GM19468 (cell line): ENCODE measurements at regions not wholly inside any gene's neighbourhood (a gene's known extent, or its start where the extent isn't known, plus 50 kb on each side); places are given as distances from the start of the nearest gene placed in this dataset.
"Not testable (repeated sequence)": the region's sequence is repeated elsewhere in the genome, so short reads cannot be mapped to it uniquely, and the experiment has no call there.

Experiments
- ATAC-seq: cut with Tn5 transposase; IDR thresholded peaks from one replicate; pipeline ENCODE4 v1.9.1; 2021; ENCODE audit warnings: mild to moderate bottlenecking, moderate library complexity, moderate number of reproducible peaks; ENCODE audit not compliant: unreplicated experiment; ENCODE audit errors: extremely low read depth

DNA sequence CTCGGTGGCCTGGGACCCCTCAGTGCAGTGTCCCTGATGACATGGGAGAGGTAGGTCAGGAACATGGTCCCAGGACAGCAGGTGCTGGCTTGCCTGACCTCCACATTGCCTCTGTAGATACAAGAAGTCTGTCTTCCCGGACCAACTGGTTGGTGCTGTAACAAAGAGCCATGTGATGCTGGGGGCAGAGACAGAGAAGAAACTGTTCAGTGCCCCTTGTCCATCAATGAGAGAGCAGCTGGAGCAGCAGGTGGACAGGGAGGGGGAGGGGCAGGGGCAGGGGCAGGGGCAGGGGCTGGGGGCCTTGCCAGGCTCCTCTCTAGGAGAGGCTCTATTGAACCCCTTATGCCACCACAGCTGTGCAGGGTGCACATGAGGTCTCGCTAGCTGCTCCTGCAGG is 191.8 kb downstream of the KLRB1 start:
- ATAC-seq: not testable (repeated sequence)

- not testable (repeated sequence) for ATAC-seq
Measured at GRCh38 chr12:9413862-9414261, 193.9 kb downstream of the KLRB1 start.

- ATAC-seq: not testable (repeated sequence)
Measured at GRCh38 chr12:9412459-9412858, 195.3 kb downstream of the KLRB1 start.

GRCh38 chr12:9411616-9412268 is 196.0 kb downstream of the KLRB1 start:
- not testable (repeated sequence) for ATAC-seq

DNA sequence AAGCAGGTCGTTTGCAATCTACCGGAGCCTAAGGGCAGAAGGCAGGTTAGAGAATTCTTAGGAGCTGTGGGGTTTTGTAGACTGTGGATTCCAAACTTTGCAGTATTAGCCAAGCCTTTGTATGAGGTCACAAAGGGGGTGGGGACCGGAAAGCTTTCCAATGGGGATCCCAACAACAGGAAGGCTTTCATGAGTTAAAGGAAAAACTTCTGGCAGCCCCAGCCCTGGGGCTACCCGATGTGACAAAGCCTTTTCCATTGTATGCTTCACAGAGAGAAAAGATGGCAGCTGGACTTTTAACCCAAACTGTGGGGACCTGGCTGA is 199.2 kb upstream of the PZP start:
- not testable (repeated sequence) for ATAC-seq

DNA sequence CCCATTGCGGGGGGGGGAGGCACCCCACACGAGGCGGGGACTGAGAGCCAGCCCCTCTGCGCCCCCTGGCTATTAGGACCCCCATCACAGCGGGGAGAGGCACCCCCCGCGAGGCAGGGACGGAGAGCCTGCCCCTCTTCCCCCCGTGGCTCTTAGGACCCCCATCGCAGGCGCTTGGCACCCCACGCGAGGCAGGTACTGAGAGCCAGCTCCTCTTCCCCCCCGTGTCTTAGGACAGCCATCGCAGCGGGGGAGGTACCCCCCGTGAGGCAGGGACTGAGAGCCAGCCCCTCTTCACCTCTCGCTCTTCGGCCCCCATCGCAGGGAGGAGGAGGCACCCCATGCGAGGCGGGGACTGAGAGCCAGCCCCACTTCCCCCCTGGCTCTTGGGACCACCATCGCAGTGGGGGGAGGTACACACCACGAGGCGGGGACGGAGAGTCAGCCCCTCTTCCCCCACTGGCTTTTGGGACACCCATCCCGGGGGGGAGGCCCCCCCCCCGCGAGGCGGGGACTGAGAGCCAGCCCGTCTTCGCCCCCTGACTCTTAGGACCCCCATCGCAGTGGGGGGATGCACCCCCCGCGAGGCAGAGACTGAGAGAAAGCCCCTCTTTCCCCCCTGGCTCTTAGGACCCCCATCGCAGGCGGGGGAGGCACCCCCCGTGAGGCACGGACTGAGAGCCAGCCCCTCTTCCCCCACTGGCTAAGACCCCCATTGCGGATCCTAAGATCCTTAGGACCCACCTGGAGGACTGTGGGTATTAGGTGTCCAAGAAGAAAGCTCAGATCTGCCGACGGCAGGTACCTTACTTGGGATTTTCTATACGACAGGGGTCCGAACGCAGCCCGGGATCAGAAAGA is 198.6 kb upstream of the PZP start:
- no peak for ATAC-seq

DNA sequence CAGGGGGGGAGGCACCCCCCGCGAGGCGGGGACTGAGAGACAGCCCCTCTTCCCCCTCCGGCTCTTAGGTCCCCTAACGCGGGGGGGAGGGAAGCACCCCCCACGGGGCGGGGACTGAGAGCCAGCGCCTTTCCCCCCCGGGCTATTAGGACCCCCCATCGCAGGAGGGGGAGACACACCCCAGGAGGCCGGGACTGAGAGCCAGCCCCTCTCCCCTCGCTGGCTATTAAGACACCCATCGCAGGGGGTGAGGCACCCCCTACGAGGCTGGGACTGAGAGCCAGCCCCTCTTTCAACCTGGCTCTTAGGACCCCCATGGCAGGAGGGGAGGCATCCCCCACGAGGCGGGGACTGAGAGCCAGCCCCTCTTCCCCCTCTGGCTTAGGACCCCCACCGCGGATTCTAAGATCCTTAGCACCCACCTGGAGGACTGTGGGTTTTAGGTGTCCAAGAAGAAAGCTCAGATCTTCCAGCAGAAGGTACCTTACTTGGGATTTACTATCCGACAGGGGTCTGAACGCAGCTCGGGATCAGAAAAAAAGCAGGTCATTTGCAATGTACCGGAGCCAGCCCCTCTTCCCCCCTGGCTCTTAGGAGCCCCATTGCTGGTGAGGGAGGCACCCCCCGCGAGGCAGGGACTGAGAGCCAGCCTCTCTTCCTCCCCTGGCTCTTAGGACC is 197.8 kb upstream of the PZP start:
- no peak for ATAC-seq

DNA sequence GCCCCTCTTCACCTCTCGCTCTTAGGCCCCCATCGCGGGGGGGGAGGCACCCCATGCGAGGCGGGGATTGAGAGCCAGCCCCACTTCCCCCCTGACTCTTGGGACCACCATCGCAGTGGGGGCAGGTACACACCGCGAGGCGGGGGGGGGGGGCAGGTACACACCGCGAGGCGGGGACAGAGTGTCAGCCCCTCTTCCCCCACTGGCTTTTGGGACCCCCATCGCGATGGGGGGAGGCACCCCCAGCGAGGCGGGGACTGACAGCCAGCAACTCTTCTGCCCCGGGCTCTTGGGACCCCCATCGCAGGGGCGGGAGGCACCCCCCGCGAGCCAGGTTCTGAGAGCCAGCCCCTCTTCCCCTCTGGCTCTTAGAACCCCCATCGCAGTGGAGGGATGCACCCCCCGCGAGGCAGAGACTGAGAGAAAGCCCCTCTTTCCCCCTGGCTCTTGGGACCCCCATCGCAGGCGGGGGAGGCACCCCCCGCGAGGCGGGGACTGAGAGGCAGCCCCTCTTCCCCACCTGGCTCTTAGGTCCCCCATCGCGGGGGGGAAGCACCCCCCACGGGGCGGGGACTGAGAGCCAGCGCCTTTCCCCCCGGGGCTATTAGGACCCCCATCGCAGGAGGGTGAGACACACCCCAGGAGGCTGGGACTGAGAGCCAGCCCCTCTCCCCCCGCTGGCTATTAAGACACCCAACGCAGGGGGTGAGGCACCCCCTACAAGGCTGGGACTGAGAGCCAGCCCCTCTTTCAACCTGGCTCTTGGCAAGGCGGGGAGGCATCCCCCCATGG is 196.5 kb upstream of the PZP start:
- ATAC-seq: no peak

- ATAC-seq: no peak
Measured at GRCh38 chr12:9404031-9404430, 195.8 kb upstream of the PZP start.

GRCh38 chr12:9402432-9403040 is 194.3 kb upstream of the PZP start:
- ATAC-seq: not testable (repeated sequence)

DNA sequence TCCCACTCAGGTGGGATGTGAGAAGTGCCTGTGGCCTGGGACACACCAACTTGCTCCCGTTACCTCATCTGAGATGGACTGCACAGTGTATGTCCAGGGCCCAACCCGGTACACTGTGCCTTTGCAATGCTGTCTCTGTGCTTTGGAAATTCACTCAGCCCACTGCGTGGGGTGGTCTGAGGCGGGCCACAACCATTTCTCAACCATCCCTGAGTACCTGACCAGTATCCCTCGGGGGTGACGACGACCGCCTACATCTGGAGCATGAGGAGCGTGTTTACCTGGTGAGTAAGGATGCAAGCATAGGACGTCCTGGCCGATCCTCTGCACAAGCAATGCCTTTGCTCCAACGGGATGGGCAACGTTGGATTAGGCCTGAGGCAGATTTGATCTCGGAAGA is 188.2 kb upstream of the PZP start:
- not testable (repeated sequence) for ATAC-seq

- not testable (repeated sequence) for ATAC-seq
Measured at GRCh38 chr12:9395220-9395619, 187.0 kb upstream of the PZP start.

GRCh38 chr12:9392842-9393241 is 184.6 kb upstream of the PZP start:
- no peak for ATAC-seq

- ATAC-seq: no peak
Measured at GRCh38 chr12:9391815-9392214, 183.6 kb upstream of the PZP start.

- no peak for ATAC-seq
Measured at GRCh38 chr12:9390761-9391160, 182.6 kb upstream of the PZP start.

- ATAC-seq: no peak
Measured at GRCh38 chr12:9389796-9390195, 181.6 kb upstream of the PZP start.

DNA sequence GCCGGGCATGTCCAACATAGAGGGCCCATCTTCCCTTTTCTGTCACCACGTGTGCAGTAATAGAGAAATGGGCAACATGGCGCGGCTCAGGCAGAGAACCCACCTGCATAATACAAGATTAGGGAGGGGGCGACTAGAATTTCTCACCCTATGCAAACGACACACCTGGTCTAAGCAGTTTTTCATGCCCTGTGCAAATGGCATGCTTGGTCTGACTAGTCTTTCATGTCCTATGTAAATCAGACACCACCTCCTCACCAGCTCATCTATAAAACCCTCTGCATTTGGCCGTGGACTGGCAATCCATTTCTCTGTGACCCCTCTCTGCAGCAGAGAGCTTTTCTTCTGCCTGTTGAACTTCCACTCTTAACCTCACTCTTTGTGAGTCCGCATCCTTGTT is 180.2 kb upstream of the PZP start:
- no peak for ATAC-seq

DNA sequence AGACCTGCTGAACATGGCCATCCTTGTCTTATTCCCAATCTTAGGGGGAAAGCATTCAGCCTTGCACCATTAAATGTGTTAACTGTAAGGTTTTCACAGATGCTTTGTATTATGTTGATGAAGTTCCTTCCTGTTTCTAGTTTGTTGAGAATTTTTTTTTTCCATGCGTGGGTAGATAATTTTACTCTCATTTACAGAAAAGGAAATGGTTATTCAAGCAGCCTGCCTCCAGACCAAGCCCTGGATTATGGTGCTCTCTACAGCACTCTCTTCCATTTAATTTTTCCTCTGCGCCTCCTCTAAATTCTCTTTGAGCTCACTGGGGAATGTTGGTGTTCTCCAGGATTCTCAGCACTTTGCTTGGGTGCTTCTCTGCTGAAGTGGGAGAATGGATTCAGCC is 179.3 kb upstream of the PZP start:
- no peak for ATAC-seq

DNA sequence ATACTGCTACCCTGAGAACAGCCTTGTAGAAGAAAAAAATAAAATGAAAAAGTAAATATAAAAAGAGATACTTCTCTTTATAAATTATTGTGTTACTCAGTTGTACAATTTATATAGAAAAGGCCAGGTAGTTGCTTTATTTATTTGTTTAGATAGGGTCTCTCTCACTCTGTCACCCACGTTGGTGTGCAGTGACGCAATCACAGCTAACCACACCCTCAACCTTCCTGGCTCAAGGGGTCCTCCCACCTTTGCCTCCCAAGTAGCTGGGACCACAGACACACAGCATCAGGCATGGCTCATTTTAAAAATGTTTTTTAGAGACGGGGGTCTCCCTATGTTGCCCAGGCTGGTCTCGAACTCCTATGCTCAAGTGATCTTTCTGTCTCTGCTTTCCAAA is 175.4 kb upstream of the PZP start:
- no peak for ATAC-seq

DNA sequence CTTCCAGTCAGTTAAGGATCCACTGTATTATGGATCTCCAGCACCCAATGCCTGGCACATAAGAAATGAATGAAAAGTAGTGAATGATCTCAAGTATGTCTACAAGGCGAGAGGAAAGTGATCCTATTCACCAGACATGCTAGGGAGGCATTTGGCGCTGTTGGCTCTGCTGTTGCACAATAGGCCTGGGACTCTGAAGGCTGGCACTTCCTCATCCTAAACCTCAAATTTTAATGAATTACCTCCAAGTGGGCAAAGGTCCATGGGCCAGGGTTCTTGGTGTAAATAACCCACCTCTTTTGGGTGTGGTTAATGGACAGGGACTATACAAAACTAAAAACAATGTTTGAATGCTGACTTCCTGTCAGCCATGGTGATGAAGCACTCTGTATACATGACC is 173.4 kb upstream of the PZP start:
- ATAC-seq: no peak
